Suppressor macrophage (primary cell): ENCODE measurements at regions not wholly inside any gene's neighbourhood (a gene's known extent, or its start where the extent isn't known, plus 50 kb on each side); places are given as distances from the start of the nearest gene placed in this dataset.
"Not testable (repeated sequence)": the region's sequence is repeated elsewhere in the genome, so short reads cannot be mapped to it uniquely, and the experiment has no call there.

Source experiments
- DNase-seq, 4 experiments: peaks; one replicate each; pipeline ENCODE4 v3.0.0-alpha.2; 2020 to 2022

DNA sequence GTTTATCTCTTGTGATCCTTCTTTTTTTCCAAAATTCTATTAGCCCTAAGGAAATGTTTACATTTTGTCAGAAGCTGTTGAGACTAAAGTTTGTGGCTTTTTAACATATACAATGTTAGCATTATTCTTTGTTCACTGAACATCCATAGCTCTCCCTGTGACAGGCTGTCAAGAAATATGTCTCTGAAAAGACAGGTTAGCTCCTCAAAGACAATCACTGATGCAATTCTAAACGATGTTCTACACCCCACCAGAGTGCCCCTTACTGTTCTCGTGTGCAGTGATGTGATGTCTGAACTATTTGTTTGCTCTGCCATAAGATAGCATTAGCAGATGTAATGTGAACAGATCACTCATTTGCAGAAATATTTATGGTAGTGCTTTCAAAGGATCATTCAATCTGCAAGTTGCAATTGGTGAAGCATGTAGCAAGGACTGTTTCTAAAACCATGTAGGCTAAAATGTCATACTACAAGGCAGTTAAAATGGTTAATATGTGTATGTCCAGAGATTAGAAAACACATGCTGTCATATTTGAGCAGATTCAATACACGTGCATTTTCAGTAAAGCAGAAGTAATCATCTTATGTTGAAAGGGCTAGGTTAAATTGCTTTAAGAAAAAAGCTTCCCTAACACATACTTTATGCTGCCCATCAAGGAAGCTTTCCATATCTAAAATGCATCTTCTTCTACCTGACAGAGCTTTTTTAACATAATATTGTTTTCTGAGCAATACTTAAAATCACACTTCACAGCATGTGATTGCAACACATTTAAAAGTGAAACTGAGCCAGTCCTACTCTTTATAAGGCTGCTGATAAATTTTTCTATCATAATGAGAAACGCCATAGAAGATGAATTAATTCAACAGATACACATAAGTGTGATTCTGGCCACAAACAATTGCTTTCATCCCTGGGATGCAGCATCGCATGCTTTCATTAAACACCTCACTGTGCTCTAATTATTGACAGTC lies 285.7 kb upstream of the UBE2E3 start:
- DNase-seq = no peak

DNA sequence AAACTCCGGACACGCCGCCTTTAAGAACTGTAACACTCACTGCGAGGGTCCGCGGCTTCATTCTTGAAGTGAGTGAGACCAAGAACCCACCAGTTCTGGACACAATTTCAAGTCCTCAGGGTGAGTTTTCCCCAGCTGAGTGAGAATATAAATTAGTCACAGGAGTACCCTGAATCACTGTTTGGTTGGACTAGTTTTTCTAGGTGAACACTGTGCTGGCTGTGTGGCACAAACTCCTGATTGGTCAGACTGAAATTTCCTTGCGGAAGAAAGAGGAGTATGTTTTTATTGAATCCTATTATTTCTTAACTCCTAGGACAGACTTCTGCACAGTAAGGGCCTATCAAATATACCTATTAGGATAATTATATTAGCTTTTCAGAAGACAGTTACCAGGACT lies 288.1 kb upstream of the UBE2E3 start:
- no peak for DNase-seq

- not testable (repeated sequence) for DNase-seq
Observed at GRCh38 chr2:180691855-180692223, 288.6 kb upstream of the UBE2E3 start.

GRCh38 chr2:180691186-180691854 lies 289.1 kb upstream of the UBE2E3 start:
- DNase-seq = not testable (repeated sequence)

- DNase-seq = no peak
Observed at GRCh38 chr2:180690611-180691010, 289.8 kb upstream of the UBE2E3 start.

GRCh38 chr2:180682871-180683270 lies 297.5 kb upstream of the UBE2E3 start:
- DNase-seq = no peak

- no peak for DNase-seq
Observed at GRCh38 chr2:180679693-180680092, 300.7 kb upstream of the UBE2E3 start.

GRCh38 chr2:180678625-180678972 lies 301.8 kb upstream of the UBE2E3 start:
- no peak for DNase-seq

- no peak for DNase-seq
Observed at GRCh38 chr2:180677930-180678624, 302.3 kb upstream of the UBE2E3 start.

DNA sequence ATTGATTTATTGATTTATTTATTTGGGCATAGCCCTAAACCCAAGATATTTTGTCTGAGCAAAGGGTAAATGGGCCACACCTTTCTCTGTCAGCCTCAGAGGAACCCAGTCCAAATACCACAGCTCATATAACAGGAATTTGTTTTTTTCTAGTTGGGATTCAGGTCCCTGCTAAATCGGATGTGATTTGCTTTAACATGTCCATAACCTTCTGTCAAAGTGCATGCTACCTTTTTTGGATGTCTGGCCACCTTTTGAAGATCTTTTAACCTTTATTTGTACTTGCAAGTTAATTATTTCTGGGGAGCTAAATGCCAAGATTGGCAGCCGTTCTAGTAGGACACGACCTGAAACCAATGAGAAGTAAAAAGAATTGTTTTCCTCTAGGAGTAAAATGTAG lies 303.2 kb upstream of the UBE2E3 start:
- no peak for DNase-seq

DNA sequence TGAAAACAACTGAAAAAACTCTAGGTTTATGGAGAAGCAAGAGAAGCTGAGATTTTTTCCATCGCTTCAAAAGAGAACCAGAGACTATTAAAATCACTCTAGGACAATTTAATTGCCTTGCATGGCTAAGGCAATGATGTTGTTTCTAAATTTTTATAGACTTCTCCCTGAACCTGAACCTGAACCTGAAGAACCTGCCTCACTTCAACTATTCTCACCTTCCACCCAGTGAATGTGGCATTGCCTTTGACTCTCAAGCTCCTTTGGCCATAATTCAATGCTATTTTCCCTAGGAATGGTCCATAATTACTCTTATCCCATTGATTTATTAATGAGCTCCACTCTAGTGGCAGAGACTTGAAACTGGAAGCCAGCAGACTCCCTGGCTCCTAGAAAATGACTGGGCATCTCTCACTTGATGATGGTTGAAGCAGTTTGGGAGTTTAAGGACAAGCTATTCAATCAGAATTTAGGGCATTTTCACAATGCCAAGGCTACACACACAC lies 303.8 kb upstream of the UBE2E3 start:
- DNase-seq = no peak

DNA sequence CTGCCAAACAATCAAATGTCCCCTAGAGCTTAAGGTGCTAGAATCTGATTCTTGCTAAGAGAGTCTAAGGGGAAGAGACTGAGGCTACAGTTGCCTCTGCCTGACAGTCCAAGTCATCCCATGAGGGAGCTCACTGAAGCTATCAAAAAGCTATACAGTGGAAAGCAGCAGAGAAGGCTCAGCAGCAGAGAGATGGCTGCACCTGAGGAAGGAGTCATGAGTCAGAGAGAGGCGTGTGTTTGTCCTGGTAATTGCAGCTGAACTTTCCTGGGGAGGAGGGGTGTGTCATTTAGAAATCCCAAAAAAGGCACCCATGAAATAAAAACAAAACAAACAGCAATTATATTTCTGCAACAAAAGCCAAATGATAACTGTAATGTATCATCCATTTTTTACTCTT lies 305.2 kb upstream of the UBE2E3 start:
- DNase-seq = no peak

- no peak for DNase-seq
Observed at GRCh38 chr2:180672377-180672776, 308.0 kb upstream of the UBE2E3 start.

- no peak for DNase-seq
Observed at GRCh38 chr2:180670302-180671003, 310.0 kb upstream of the UBE2E3 start.

GRCh38 chr2:180669016-180669415 lies 311.4 kb upstream of the UBE2E3 start:
- DNase-seq = no peak

- DNase-seq = no peak
Observed at GRCh38 chr2:180664507-180664906, 315.9 kb upstream of the UBE2E3 start.

- DNase-seq = no peak
Observed at GRCh38 chr2:180662941-180663471, 317.4 kb upstream of the UBE2E3 start.

DNA sequence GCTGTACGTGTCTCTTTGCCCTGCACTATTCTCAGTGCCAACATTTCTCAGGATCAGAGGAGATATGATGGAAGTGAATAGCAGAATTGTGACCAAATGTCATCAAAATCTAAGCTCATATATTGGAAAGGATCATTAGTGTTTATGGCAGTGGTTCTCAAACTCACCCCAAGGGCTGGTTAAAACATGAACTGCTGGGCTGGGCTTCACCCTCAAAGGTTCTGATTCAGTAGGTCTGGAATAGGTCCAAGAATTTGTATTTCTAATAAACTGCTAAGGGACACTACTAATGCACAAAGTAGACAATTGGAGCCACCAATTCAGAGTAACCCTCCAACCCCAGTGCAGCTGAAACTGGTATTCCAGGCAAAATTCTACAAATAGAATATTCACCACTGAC lies 317.9 kb upstream of the UBE2E3 start:
- no peak for DNase-seq

- DNase-seq = no peak
Observed at GRCh38 chr2:180661686-180662030, 318.7 kb upstream of the UBE2E3 start.

GRCh38 chr2:180660881-180661685 lies 319.3 kb upstream of the UBE2E3 start:
- DNase-seq = no peak

GRCh38 chr2:180660207-180660606 lies 320.2 kb upstream of the UBE2E3 start:
- DNase-seq = no peak

DNA sequence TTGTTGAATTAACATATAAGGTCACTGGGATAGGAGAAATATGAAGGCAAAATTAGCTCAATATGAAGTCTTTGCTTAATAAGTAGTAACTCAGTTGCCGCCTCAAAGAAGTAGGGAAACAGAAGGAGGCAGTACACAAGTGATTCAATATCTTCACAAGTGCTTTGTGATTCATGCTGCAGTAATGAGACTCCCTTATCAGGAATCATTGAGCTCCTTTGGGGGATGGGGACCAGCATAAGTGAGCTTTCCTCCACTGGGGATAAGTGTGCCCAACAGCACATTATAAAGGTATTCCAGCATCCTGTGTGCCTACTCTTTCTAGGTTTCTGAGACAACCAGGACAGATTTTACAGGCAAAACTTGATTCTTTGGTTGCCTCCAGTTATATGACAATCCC lies 323.4 kb upstream of the UBE2E3 start:
- no peak for DNase-seq
